HG02885 (cell line): ENCODE measurements at regions not wholly inside any gene's neighbourhood (a gene's known extent, or its start where the extent isn't known, plus 50 kb on each side); places are given as distances from the start of the nearest gene placed in this dataset.

Source experiments
- ATAC-seq: cut with Tn5 transposase; IDR thresholded peaks from one replicate; pipeline ENCODE4 v1.9.1; 2021; ENCODE audit warnings: mild to moderate bottlenecking; ENCODE audit not compliant: unreplicated experiment, poor library complexity

GRCh38 chr5:61816585-61817450 lies 484.8 kb downstream of the ZSWIM6 start:
- no peak for ATAC-seq

- no peak for ATAC-seq
These were observed 485.6 kb downstream of the ZSWIM6 start for GRCh38 chr5:61817472-61818326.

GRCh38 chr5:61820836-61821235 lies 485.2 kb upstream of the KIF2A start:
- no peak for ATAC-seq

- ATAC-seq = no peak
These were observed 484.4 kb upstream of the KIF2A start for GRCh38 chr5:61821561-61821960.

- ATAC-seq = no peak
These were observed 483.4 kb upstream of the KIF2A start for GRCh38 chr5:61822584-61822983.

- ATAC-seq = no peak
These were observed 482.9 kb upstream of the KIF2A start for GRCh38 chr5:61823065-61823464.

- ATAC-seq = no peak
These were observed 482.2 kb upstream of the KIF2A start for GRCh38 chr5:61823781-61824180.

GRCh38 chr5:61824396-61824795 lies 481.6 kb upstream of the KIF2A start:
- no peak for ATAC-seq

- ATAC-seq = no peak
These were observed 478.5 kb upstream of the KIF2A start for GRCh38 chr5:61827445-61827975.

- no peak for ATAC-seq
These were observed 477.1 kb upstream of the KIF2A start for GRCh38 chr5:61828856-61829255.

- ATAC-seq = no peak
These were observed 474.3 kb upstream of the KIF2A start for GRCh38 chr5:61831736-61832135.

GRCh38 chr5:61837788-61838187 lies 468.2 kb upstream of the KIF2A start:
- no peak for ATAC-seq

- ATAC-seq = no peak
These were observed 465.6 kb upstream of the KIF2A start for GRCh38 chr5:61840361-61840760.

- ATAC-seq = no peak
These were observed 463.2 kb upstream of the KIF2A start for GRCh38 chr5:61842840-61843239.

- no peak for ATAC-seq
These were observed 455.3 kb upstream of the KIF2A start for GRCh38 chr5:61850696-61851095.

GRCh38 chr5:61854531-61854930 lies 451.5 kb upstream of the KIF2A start:
- ATAC-seq = no peak

GRCh38 chr5:61860978-61861377 lies 445.0 kb upstream of the KIF2A start:
- ATAC-seq = no peak

- peak; percentile 93 for ATAC-seq
These were observed 439.1 kb upstream of the KIF2A start for GRCh38 chr5:61866930-61867329.

- ATAC-seq = no peak
These were observed 436.7 kb upstream of the KIF2A start for GRCh38 chr5:61869333-61869732.

- ATAC-seq = no peak
These were observed 427.5 kb upstream of the KIF2A start for GRCh38 chr5:61878471-61878870.

- no peak for ATAC-seq
These were observed 424.1 kb upstream of the KIF2A start for GRCh38 chr5:61881821-61882487.
